ENCODE measurements at regions not wholly inside any gene's neighbourhood (a gene's known extent, or its start where the extent isn't known, plus 50 kb on each side); places are given as distances from the start of the nearest gene placed in this dataset.

- Histone ChIP-seq H3K27me3 (ENCODE audit: insufficient read depth, low read length, poor library complexity) (no peaks in the 10 kb centered on the region), H3K27ac (ENCODE audit: low read length) (no peak overlapping the region), H2AFZ (ENCODE audit: low read depth, low read length) (no peak overlapping the region), H3K79me2 (ENCODE audit: insufficient read depth, low read length) (no peaks in the 10 kb centered on the region), H3K4me2 (ENCODE audit: insufficient read depth, low read length) (no peak overlapping the region), H3K9me3 (ENCODE audit: insufficient read depth, low read length, severe bottlenecking) (peaks cover 2% of the 10 kb centered on the region), H3K4me1 (ENCODE audit: insufficient read depth, low read length) (no peaks in the 10 kb centered on the region), H4K20me1 (ENCODE audit: insufficient read depth, low read length) (no peaks in the 10 kb centered on the region), H3K36me3 (ENCODE audit: insufficient read depth, low read length) (no peaks in the 10 kb centered on the region), H3K4me3 (ENCODE audit: low read depth in 1 of 2, low read length in 2 of 2) (no peak overlapping the region), H3K9ac (ENCODE audit: low read depth, low read length) (no peak overlapping the region)
- no peak for ATAC-seq (ENCODE audit: insufficient read depth, low read depth)
- no peak for DNase-seq
- TF ChIP-seq CTCF (IDR thresholded peaks at IDR 0.05; ENCODE audit: borderline replicate concordance, extremely low read depth, low read length, poor library complexity, severe bottlenecking) (no peak), EZH2 (IDR thresholded peaks at IDR 0.05; ENCODE audit: borderline replicate concordance, low read depth, low read length, severe bottlenecking) (no peak)
These were observed 955.4 kb upstream of the ADGRB3 start for GRCh38 chr6:67679566-67680296.

GRCh38 chr6:67676892-67677291 lies 958.2 kb upstream of the ADGRB3 start:
- Histone ChIP-seq H3K4me2 (ENCODE audit: insufficient read depth, low read length) (no peak overlapping the region), H3K9me3 (ENCODE audit: insufficient read depth, low read length, severe bottlenecking) (peaks cover 3% of the 10 kb centered on the region), H3K27me3 (ENCODE audit: insufficient read depth, low read length, poor library complexity) (no peaks in the 10 kb centered on the region), H3K4me1 (ENCODE audit: insufficient read depth, low read length) (no peaks in the 10 kb centered on the region), H2AFZ (ENCODE audit: low read depth, low read length) (no peak overlapping the region), H3K36me3 (ENCODE audit: insufficient read depth, low read length) (no peaks in the 10 kb centered on the region), H4K20me1 (ENCODE audit: insufficient read depth, low read length) (no peaks in the 10 kb centered on the region), H3K9ac (ENCODE audit: low read depth, low read length) (no peak overlapping the region), H3K79me2 (ENCODE audit: insufficient read depth, low read length) (no peaks in the 10 kb centered on the region), H3K27ac (ENCODE audit: low read length) (no peak overlapping the region), H3K4me3 (ENCODE audit: low read depth in 1 of 2, low read length in 2 of 2) (no peak overlapping the region)
- DNase-seq (no peak), ATAC-seq (ENCODE audit: insufficient read depth, low read depth) (no peak)
- TF ChIP-seq EZH2 (IDR thresholded peaks at IDR 0.05; ENCODE audit: borderline replicate concordance, low read depth, low read length, severe bottlenecking) (no peak), CTCF (IDR thresholded peaks at IDR 0.05; ENCODE audit: borderline replicate concordance, extremely low read depth, low read length, poor library complexity, severe bottlenecking) (no peak)

GRCh38 chr6:67667637-67668422 lies 967.3 kb upstream of the ADGRB3 start:
- H3K4me1 ChIP-seq (ENCODE audit: insufficient read depth, low read length): no peaks in the 10 kb centered on the region
- no peaks in the 10 kb centered on the region for H3K9me3 ChIP-seq (ENCODE audit: insufficient read depth, low read length, severe bottlenecking)
- H3K9ac ChIP-seq (ENCODE audit: low read depth, low read length): no peak overlapping the region
- no peaks in the 10 kb centered on the region for H4K20me1 ChIP-seq (ENCODE audit: insufficient read depth, low read length)
- no peaks in the 10 kb centered on the region for H3K79me2 ChIP-seq (ENCODE audit: insufficient read depth, low read length)
- no peaks in the 10 kb centered on the region for H3K27me3 ChIP-seq (ENCODE audit: insufficient read depth, low read length, poor library complexity)
- TF ChIP-seq CTCF (IDR thresholded peaks at IDR 0.05; ENCODE audit: borderline replicate concordance, extremely low read depth, low read length, poor library complexity, severe bottlenecking): no peak
- no peak for TF ChIP-seq EZH2 (IDR thresholded peaks at IDR 0.05; ENCODE audit: borderline replicate concordance, low read depth, low read length, severe bottlenecking)
- ATAC-seq (ENCODE audit: insufficient read depth, low read depth) (no peak), DNase-seq (no peak)
- no peak overlapping the region for H2AFZ ChIP-seq (ENCODE audit: low read depth, low read length)
- no peaks in the 10 kb centered on the region for H3K36me3 ChIP-seq (ENCODE audit: insufficient read depth, low read length)
- H3K27ac ChIP-seq (ENCODE audit: low read length): no peak overlapping the region
- H3K4me3 ChIP-seq (ENCODE audit: low read depth in 1 of 2, low read length in 2 of 2): no peak overlapping the region
- no peak overlapping the region for H3K4me2 ChIP-seq (ENCODE audit: insufficient read depth, low read length)
